A549 (cell line): ENCODE measurements at regions not wholly inside any gene's neighbourhood (a gene's known extent, or its start where the extent isn't known, plus 50 kb on each side); places are given as distances from the start of the nearest gene placed in this dataset.

ENCODE experiments used
- EP300 ChIP-seq, 2 experiments: fragments of >200 bp; sonication (Bioruptor Twin); formaldehyde crosslinking; IDR thresholded peaks; 2 replicates in 1 of 2; 3 replicates in 1 of 2; pipeline ENCODE4 v1.6.1; 2016 to 2017
- ESRRA ChIP-seq: fragments of 150-350 bp; IDR thresholded peaks from 2 replicates; pipeline ENCODE4 v1.6.1; 2014; ENCODE audit warnings: mild to moderate bottlenecking, low read length, borderline replicate concordance
- JUNB ChIP-seq: fragments of >200 bp; sonication (Bioruptor Twin); formaldehyde crosslinking; IDR thresholded peaks from 2 replicates; pipeline ENCODE4 v1.6.1; 2016
- NFE2L2 ChIP-seq: fragments of 150-350 bp; conservative IDR thresholded peaks from 2 replicates; pipeline ENCODE4 v1.6.1; 2014; ENCODE audit warnings: low read length
- RAD21 ChIP-seq, 2 experiments: fragments of >200 bp in 1 of 2; sonication (Bioruptor Twin) in 1 of 2; formaldehyde crosslinking in 1 of 2; IDR thresholded peaks in 1 of 2; conservative IDR thresholded peaks in 1 of 2; 2 replicates in 1 of 2; 3 replicates in 1 of 2; pipeline ENCODE4 v1.6.1; 2012 to 2018; ENCODE audit warnings: inconsistent platforms in 1 of 2
- RFX5 ChIP-seq: fragments of 450-650 bp; IDR thresholded peaks from 2 replicates; pipeline ENCODE4 v1.7.1; 2014; ENCODE audit warnings: antibody characterized with exemption, mild to moderate bottlenecking, moderate library complexity
- SMC3 ChIP-seq: fragments of >200 bp; sonication (Bioruptor Twin); formaldehyde crosslinking; IDR thresholded peaks from 3 replicates; pipeline ENCODE4 v1.6.1; 2018; ENCODE audit warnings: inconsistent platforms
- TF ChIP-seq, protein P1 (sequence below): fragments of >200 bp; sonication (Bioruptor Twin); formaldehyde crosslinking; IDR thresholded peaks from 3 replicates; pipeline ENCODE4 v1.5.1; 2016

DNA sequence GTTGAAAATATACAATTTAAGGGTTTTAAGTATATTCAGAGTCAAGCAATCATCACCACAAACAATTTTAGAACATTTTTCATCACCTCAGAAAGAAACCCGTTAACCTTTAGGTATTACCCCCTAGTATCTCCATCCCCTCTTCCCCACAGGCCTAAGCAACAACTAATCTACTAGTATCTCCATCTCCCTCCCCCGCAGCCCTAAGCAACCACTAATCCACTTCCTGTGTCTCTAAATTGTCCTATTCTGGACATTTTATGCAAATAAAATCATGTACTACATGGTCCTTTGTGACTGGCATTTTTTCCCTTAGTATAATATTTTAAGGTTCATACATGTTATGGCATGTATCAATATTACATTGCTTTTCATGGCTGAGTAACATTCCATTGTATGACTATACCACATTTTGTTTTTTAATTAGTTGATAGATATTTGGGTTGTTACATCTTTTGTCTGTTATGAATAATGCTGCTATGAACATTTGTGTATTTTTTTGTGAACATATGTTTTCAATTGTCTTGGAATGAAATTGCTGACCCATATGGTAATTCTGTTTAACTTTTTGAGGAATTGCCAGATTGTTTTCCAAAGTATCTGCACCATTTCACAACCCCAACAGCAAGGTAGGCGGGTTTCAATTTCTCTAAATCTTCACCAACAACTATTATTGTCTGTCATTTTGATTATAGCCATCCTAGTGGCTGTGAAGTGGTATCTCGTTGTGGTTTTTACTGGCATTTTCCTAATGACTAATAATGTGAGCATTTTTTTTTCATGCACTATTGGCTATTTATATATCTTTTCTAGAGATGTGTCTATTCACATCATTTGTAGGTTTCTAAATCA lies 215.6 kb upstream of the CD96 start:
- no peak for TF ChIP-seq ESRRA
- no peak for TF ChIP-seq JUNB
- TF ChIP-seq, protein P1, sequence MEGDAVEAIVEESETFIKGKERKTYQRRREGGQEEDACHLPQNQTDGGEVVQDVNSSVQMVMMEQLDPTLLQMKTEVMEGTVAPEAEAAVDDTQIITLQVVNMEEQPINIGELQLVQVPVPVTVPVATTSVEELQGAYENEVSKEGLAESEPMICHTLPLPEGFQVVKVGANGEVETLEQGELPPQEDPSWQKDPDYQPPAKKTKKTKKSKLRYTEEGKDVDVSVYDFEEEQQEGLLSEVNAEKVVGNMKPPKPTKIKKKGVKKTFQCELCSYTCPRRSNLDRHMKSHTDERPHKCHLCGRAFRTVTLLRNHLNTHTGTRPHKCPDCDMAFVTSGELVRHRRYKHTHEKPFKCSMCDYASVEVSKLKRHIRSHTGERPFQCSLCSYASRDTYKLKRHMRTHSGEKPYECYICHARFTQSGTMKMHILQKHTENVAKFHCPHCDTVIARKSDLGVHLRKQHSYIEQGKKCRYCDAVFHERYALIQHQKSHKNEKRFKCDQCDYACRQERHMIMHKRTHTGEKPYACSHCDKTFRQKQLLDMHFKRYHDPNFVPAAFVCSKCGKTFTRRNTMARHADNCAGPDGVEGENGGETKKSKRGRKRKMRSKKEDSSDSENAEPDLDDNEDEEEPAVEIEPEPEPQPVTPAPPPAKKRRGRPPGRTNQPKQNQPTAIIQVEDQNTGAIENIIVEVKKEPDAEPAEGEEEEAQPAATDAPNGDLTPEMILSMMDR = no peak
- TF ChIP-seq SMC3 = no peak
- no peak for TF ChIP-seq NFE2L2
- no peak for TF ChIP-seq EP300 (IDR thresholded peaks at IDR 0.05)
- no peak for TF ChIP-seq RAD21 (conservative IDR thresholded peaks at IDR 0.05 in 1 of 2, IDR thresholded peaks at IDR 0.05 in 1 of 2)
- no peak for TF ChIP-seq RFX5
